ENCODE measurements at regions not wholly inside any gene's neighbourhood (a gene's known extent, or its start where the extent isn't known, plus 50 kb on each side); places are given as distances from the start of the nearest gene placed in this dataset.

DNA sequence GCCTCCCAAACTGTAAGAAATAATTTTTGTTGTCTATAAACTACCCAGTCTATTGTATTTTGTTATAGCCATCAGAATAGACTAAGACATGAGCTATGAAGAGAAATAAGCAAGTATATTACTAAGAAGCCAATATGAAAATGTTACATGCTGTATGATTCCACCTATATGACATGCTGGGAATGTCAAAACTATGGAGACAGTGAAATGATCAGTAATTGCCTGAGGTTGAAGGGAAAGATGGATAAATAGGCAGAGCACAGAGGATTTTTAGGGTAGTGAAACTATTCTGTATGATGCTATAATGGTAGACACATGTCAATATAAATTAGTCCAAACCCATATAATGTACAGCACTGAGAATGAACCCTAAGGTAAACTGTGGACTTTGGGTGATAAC is 261.3 kb upstream of the PCDH15 start (continued):
- TF ChIP-seq CTBP2 (IDR thresholded peaks at IDR 0.05; ENCODE audit: borderline replicate concordance, insufficient read depth, insufficient read length, low read length) (no peak), EZH2 (IDR thresholded peaks at IDR 0.05; ENCODE audit: low read depth, low read length, severe bottlenecking) (no peak), KDM5A (IDR thresholded peaks at IDR 0.05; ENCODE audit: low read length) (no peak), GABPA (IDR thresholded peaks at IDR 0.05; ENCODE audit: borderline replicate concordance, insufficient read depth, low read length) (no peak)

Data from H1 (cell line).